GM23338 (cell line): ENCODE measurements at regions not wholly inside any gene's neighbourhood (a gene's known extent, or its start where the extent isn't known, plus 50 kb on each side); places are given as distances from the start of the nearest gene placed in this dataset.

Experiments
- ATAC-seq: fragments of 200-7000 bp; cut with Tn5 transposase; 3 replicates; pipeline ENCODE4 v1.9.1; 2020
- DNase-seq: peaks from one replicate; pipeline ENCODE4 v3.0.0-alpha.2; 2015; ENCODE audit warnings: low spot score
- H2AFZ ChIP-seq: fragments of 200-600 bp; sonication (generic); 2 replicates; pipeline ENCODE4 v1.8.0; 2016; ENCODE audit warnings: antibody characterized with exemption, mild to moderate bottlenecking, moderate library complexity
- H3F3A ChIP-seq: fragments of 200-600 bp; sonication (generic); replicated peaks from 2 replicates; pipeline ENCODE4 v1.8.0; 2017; ENCODE audit warnings: antibody characterized with exemption, mixed run types, low read depth
- H3K27ac ChIP-seq: fragments of 200-600 bp; sonication (generic); 2 replicates; pipeline ENCODE4 v1.6.1; 2016; ENCODE audit warnings: low read depth
- H3K27me3 ChIP-seq: fragments of 200-600 bp; sonication (generic); 2 replicates; pipeline ENCODE4 v1.8.0; 2016; ENCODE audit warnings: mild to moderate bottlenecking, mixed run types, moderate library complexity; ENCODE audit not compliant: insufficient read depth
- H3K36me3 ChIP-seq: fragments of 200-600 bp; sonication (generic); 2 replicates; pipeline ENCODE4 v1.8.0; 2016; ENCODE audit warnings: mild to moderate bottlenecking; ENCODE audit not compliant: insufficient read depth
- H3K4me1 ChIP-seq: fragments of 200-600 bp; sonication (generic); 2 replicates; pipeline ENCODE4 v1.8.0; 2016; ENCODE audit warnings: mild to moderate bottlenecking, moderate library complexity; ENCODE audit not compliant: insufficient read depth
- H3K4me2 ChIP-seq: fragments of 200-600 bp; sonication (generic); 2 replicates; pipeline ENCODE4 v1.7.1; 2017; ENCODE audit warnings: mixed run types
- H3K4me3 ChIP-seq: fragments of 200-600 bp; sonication (generic); 2 replicates; pipeline ENCODE4 v1.6.1; 2016; ENCODE audit warnings: mixed run types
- H3K79me2 ChIP-seq: fragments of 200-600 bp; sonication (generic); replicated peaks from 2 replicates; pipeline ENCODE4 v1.8.0; 2017; ENCODE audit warnings: mild to moderate bottlenecking; ENCODE audit not compliant: insufficient read depth
- H3K9me2 ChIP-seq: fragments of 200-600 bp; sonication (generic); 2 replicates; pipeline ENCODE4 v1.8.0; 2017; ENCODE audit not compliant: insufficient read depth
- H4K20me1 ChIP-seq: fragments of 200-600 bp; sonication (generic); replicated peaks from 2 replicates; pipeline ENCODE4 v1.8.0; 2017; ENCODE audit warnings: mild to moderate bottlenecking; ENCODE audit not compliant: insufficient read depth
- H3K27ac Mint-ChIP-seq: 2 replicates; pipeline ENCODE4 v1.8.0; 2020; ENCODE audit warnings: inconsistent platforms, mild to moderate bottlenecking, moderate library complexity, mixed read lengths
- H3K27me3 Mint-ChIP-seq: 3 replicates; pipeline ENCODE4 v1.8.0; 2022; ENCODE audit warnings: low read depth, mild to moderate bottlenecking, moderate library complexity, mixed read lengths, inconsistent platforms; ENCODE audit not compliant: insufficient read depth, poor library complexity
- H3K36me3 Mint-ChIP-seq: 3 replicates; pipeline ENCODE4 v1.8.0; 2021; ENCODE audit warnings: low read depth, mild to moderate bottlenecking, inconsistent platforms, moderate library complexity, mixed read lengths
- H3K4me1 Mint-ChIP-seq: 3 replicates; pipeline ENCODE4 v1.8.0; 2020; ENCODE audit warnings: mild to moderate bottlenecking, inconsistent platforms, mixed read lengths
- H3K4me3 Mint-ChIP-seq: 3 replicates; pipeline ENCODE4 v1.8.0; 2021; ENCODE audit warnings: moderate library complexity, mild to moderate bottlenecking, inconsistent platforms, mixed read lengths
- H3K9me3 Mint-ChIP-seq: 3 replicates; pipeline ENCODE4 v1.8.0; 2020; ENCODE audit warnings: moderate library complexity, mild to moderate bottlenecking, inconsistent platforms, mixed read lengths
- ETS1 ChIP-seq: IDR thresholded peaks from 2 replicates; pipeline ENCODE4 v1.6.1; 2016; ENCODE audit warnings: antibody characterized with exemption
- EZH2phosphoT487 ChIP-seq: fragments of 200-600 bp; sonication (generic); IDR thresholded peaks from one replicate; pipeline ENCODE4 v1.8.1; 2018; ENCODE audit warnings: antibody characterized with exemption; ENCODE audit not compliant: unreplicated experiment
- TF ChIP-seq, protein P1 (sequence below): fragments of 250-450 bp; sonication (Bioruptor Pico); IDR thresholded peaks from 2 replicates; pipeline ENCODE4 v1.5.0; 2020; ENCODE audit warnings: mild to moderate bottlenecking, moderate library complexity

DNA sequence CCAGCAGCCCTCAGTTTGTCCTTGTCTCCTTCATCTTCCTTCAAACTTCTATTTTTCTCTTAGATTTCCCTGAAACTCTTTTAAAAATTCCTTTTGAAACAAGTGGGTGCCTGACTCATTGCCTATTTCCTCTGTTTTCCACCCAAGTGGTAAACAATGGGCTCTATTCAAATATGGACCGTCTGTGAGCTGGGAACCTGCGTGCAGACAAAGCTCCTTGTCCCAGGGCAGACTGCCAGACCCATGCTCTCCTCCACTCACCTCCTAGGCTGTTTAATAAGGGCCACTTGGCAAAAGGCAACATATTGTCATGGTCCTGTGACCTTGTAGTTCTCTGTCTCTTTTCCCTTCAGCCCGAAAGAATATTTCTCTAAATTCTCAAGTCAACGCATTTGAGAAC, 332.7 kb upstream of the THBS1 start (continued):
- TF ChIP-seq, protein P1, sequence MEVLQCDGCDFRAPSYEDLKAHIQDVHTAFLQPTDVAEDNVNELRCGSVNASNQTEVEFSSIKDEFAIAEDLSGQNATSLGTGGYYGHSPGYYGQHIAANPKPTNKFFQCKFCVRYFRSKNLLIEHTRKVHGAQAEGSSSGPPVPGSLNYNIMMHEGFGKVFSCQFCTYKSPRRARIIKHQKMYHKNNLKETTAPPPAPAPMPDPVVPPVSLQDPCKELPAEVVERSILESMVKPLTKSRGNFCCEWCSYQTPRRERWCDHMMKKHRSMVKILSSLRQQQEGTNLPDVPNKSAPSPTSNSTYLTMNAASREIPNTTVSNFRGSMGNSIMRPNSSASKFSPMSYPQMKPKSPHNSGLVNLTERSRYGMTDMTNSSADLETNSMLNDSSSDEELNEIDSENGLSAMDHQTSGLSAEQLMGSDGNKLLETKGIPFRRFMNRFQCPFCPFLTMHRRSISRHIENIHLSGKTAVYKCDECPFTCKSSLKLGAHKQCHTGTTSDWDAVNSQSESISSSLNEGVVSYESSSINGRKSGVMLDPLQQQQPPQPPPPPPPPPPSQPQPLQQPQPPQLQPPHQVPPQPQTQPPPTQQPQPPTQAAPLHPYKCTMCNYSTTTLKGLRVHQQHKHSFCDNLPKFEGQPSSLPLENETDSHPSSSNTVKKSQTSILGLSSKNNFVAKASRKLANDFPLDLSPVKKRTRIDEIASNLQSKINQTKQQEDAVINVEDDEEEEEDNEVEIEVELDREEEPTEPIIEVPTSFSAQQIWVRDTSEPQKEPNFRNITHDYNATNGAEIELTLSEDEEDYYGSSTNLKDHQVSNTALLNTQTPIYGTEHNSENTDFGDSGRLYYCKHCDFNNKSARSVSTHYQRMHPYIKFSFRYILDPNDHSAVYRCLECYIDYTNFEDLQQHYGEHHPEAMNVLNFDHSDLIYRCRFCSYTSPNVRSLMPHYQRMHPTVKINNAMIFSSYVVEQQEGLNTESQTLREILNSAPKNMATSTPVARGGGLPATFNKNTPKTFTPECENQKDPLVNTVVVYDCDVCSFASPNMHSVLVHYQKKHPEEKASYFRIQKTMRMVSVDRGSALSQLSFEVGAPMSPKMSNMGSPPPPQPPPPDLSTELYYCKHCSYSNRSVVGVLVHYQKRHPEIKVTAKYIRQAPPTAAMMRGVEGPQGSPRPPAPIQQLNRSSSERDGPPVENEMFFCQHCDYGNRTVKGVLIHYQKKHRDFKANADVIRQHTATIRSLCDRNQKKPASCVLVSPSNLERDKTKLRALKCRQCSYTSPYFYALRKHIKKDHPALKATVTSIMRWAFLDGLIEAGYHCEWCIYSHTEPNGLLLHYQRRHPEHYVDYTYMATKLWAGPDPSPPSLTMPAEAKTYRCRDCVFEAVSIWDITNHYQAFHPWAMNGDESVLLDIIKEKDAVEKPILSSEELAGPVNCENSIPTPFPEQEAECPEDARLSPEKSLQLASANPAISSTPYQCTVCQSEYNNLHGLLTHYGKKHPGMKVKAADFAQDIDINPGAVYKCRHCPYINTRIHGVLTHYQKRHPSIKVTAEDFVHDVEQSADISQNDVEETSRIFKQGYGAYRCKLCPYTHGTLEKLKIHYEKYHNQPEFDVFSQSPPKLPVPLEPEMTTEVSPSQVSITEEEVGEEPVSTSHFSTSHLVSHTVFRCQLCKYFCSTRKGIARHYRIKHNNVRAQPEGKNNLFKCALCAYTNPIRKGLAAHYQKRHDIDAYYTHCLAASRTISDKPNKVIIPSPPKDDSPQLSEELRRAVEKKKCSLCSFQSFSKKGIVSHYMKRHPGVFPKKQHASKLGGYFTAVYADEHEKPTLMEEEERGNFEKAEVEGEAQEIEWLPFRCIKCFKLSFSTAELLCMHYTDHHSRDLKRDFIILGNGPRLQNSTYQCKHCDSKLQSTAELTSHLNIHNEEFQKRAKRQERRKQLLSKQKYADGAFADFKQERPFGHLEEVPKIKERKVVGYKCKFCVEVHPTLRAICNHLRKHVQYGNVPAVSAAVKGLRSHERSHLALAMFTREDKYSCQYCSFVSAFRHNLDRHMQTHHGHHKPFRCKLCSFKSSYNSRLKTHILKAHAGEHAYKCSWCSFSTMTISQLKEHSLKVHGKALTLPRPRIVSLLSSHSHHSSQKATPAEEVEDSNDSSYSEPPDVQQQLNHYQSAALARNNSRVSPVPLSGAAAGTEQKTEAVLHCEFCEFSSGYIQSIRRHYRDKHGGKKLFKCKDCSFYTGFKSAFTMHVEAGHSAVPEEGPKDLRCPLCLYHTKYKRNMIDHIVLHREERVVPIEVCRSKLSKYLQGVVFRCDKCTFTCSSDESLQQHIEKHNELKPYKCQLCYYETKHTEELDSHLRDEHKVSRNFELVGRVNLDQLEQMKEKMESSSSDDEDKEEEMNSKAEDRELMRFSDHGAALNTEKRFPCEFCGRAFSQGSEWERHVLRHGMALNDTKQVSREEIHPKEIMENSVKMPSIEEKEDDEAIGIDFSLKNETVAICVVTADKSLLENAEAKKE (CRISPR knock-in tag) = no peak
- no peak for TF ChIP-seq ETS1

DNA sequence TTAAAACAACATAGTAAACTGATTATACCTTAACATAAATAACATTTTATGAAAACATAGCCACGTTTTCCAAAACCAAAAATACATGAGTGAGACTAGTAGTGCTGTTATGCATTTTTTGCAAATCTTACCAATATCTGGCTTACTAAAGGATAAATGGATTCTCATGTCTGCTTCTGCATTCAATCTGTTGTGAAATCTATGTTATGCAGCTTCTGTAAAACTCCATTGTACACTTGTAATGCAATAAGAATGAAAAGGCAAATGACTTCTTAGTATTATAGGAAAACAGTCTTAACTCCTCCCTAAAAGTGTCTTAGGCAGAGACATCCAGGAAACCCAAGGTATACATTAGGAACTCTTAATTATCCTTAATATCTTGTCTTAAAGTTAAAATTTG, 330.9 kb upstream of the THBS1 start:
- Histone ChIP-seq H2AFZ (no peak overlapping the region), H4K20me1 (no peaks in the 10 kb centered on the region), H3K36me3 (no peaks in the 10 kb centered on the region), H3K9me2 (no peaks in the 10 kb centered on the region), H3K79me2 (no peaks in the 10 kb centered on the region), H3K4me3 (no peak overlapping the region), H3K4me2 (no peak overlapping the region), H3K27me3 (no peaks in the 10 kb centered on the region), H3F3A (no peaks in the 10 kb centered on the region), H3K27ac (no peak overlapping the region), H3K4me1 (peaks cover 4% of the 10 kb centered on the region; the same call in 1 of the 2 replicates)
- TF ChIP-seq EZH2phosphoT487 = no peak
- H3K27me3 Mint-ChIP-seq = peaks cover 3% of the 10 kb centered on the region
- no peak for ATAC-seq
- no peaks in the 10 kb centered on the region for H3K9me3 Mint-ChIP-seq
- H3K4me3 Mint-ChIP-seq = no peak overlapping the region
- peaks cover 4% of the 10 kb centered on the region; the same call in 2 of the 3 replicates for H3K4me1 Mint-ChIP-seq
- DNase-seq = no peak
- no peaks in the 10 kb centered on the region for H3K36me3 Mint-ChIP-seq
- H3K27ac Mint-ChIP-seq = no peak overlapping the region
